WTC11 (cell line): ENCODE measurements at regions not wholly inside any gene's neighbourhood (a gene's known extent, or its start where the extent isn't known, plus 50 kb on each side); places are given as distances from the start of the nearest gene placed in this dataset.

ENCODE experiments used
- ATAC-seq: fragments of 200-7000 bp; cut with Tn5 transposase; 2 replicates; pipeline ENCODE4 v1.10.0; 2021; ENCODE audit warnings: mild to moderate bottlenecking, moderate library complexity
- CTCF ChIA-PET: fragments of 300-600 bp; sonication (Branson Sonifier 250); formaldehyde crosslinking; loops from one replicate; lab custom pipeline; 2021; ENCODE audit warnings: antibody characterized with exemption; lab: Charles Lee
- POLR2A ChIA-PET: fragments of 350-600 bp; sonication (Branson Sonifier 250); formaldehyde crosslinking; loops from one replicate; lab custom pipeline; 2021; ENCODE audit warnings: antibody characterized with exemption; lab: Charles Lee
- DNase-seq: peaks from one replicate; pipeline ENCODE4 v3.0.0; 2021; ENCODE audit warnings: low spot score
- H3K27ac Mint-ChIP-seq: 2 replicates; pipeline ENCODE4 v1.8.0; 2021; ENCODE audit warnings: mixed read lengths
- H3K27me3 Mint-ChIP-seq: 2 replicates; pipeline ENCODE4 v1.8.0; 2021; ENCODE audit warnings: low read depth, mild to moderate bottlenecking, moderate library complexity, mixed read lengths
- H3K36me3 Mint-ChIP-seq: 2 replicates; pipeline ENCODE4 v1.8.0; 2021; ENCODE audit warnings: mixed read lengths
- H3K4me1 Mint-ChIP-seq: 2 replicates; pipeline ENCODE4 v1.8.0; 2022; ENCODE audit warnings: mixed read lengths
- H3K4me3 Mint-ChIP-seq: 2 replicates; pipeline ENCODE4 v1.8.0; 2021; ENCODE audit warnings: mild to moderate bottlenecking, moderate library complexity, mixed read lengths
- H3K9me3 Mint-ChIP-seq: 2 replicates; pipeline ENCODE4 v1.8.0; 2021; ENCODE audit warnings: mixed read lengths
- ATF6 ChIP-seq: sonication (generic); formaldehyde crosslinking; IDR thresholded peaks from 2 replicates; pipeline ENCODE4 v1.8.1; 2023; ENCODE audit warnings: mild to moderate bottlenecking, missing genetic modification reagents
- CREM ChIP-seq: sonication (generic); formaldehyde crosslinking; IDR thresholded peaks from 2 replicates; pipeline ENCODE4 v1.8.1; 2022; ENCODE audit warnings: mild to moderate bottlenecking, missing genetic modification reagents, moderate library complexity
- E2F4 ChIP-seq: sonication (generic); formaldehyde crosslinking; IDR thresholded peaks from 2 replicates; pipeline ENCODE4 v1.8.1; 2022; ENCODE audit warnings: low read depth, mild to moderate bottlenecking, moderate library complexity, missing genetic modification reagents, borderline replicate concordance
- ELF4 ChIP-seq: sonication (generic); formaldehyde crosslinking; IDR thresholded peaks from 2 replicates; pipeline ENCODE4 v1.8.1; 2022; ENCODE audit warnings: low read depth, mild to moderate bottlenecking, moderate library complexity, missing genetic modification reagents
- ETV6 ChIP-seq: sonication (generic); formaldehyde crosslinking; IDR thresholded peaks from 2 replicates; pipeline ENCODE4 v1.8.1; 2022; ENCODE audit warnings: mild to moderate bottlenecking, missing genetic modification reagents
- FOXK1 ChIP-seq: sonication (generic); formaldehyde crosslinking; IDR thresholded peaks from 2 replicates; pipeline ENCODE4 v1.8.0; 2022; ENCODE audit warnings: mild to moderate bottlenecking, moderate library complexity, missing genetic modification reagents
- FOXP1 ChIP-seq: sonication (generic); formaldehyde crosslinking; IDR thresholded peaks from 2 replicates; pipeline ENCODE4 v1.8.0; 2022; ENCODE audit warnings: missing genetic modification reagents, mild to moderate bottlenecking, moderate library complexity, borderline replicate concordance
- KAT7 ChIP-seq: sonication (generic); formaldehyde crosslinking; IDR thresholded peaks from 2 replicates; pipeline ENCODE4 v1.8.1; 2023; ENCODE audit warnings: missing genetic modification reagents, mild to moderate bottlenecking, borderline replicate concordance
- MXD4 ChIP-seq: fragments of 250-450 bp; sonication (Bioruptor Pico); IDR thresholded peaks from 2 replicates; pipeline ENCODE4 v1.8.0; 2021; ENCODE audit warnings: mild to moderate bottlenecking, moderate library complexity, borderline replicate concordance
- NFATC4 ChIP-seq: fragments of 250-450 bp; sonication (Bioruptor Pico); IDR thresholded peaks from 2 replicates; pipeline ENCODE4 v1.9.0; 2021; ENCODE audit warnings: mild to moderate bottlenecking
- RORB ChIP-seq: fragments of 250-450 bp; sonication (Bioruptor Pico); IDR thresholded peaks from 2 replicates; pipeline ENCODE4 v1.9.0; 2021; ENCODE audit warnings: mild to moderate bottlenecking
- SMAD4 ChIP-seq: sonication (generic); formaldehyde crosslinking; IDR thresholded peaks from 2 replicates; pipeline ENCODE4 v1.8.0; 2022; ENCODE audit warnings: mild to moderate bottlenecking, missing genetic modification reagents
- TEAD1 ChIP-seq: sonication (generic); formaldehyde crosslinking; IDR thresholded peaks from 2 replicates; pipeline ENCODE4 v1.8.0; 2022; ENCODE audit warnings: mild to moderate bottlenecking, missing genetic modification reagents
- ZNF121 ChIP-seq: sonication (generic); formaldehyde crosslinking; IDR thresholded peaks from 2 replicates; pipeline ENCODE4 v1.8.0; 2023; ENCODE audit warnings: missing genetic modification reagents
- ZSCAN18 ChIP-seq: fragments of 250-450 bp; sonication (Bioruptor Pico); IDR thresholded peaks from 2 replicates; pipeline ENCODE4 v2.1.2; 2022; ENCODE audit warnings: mild to moderate bottlenecking, moderate library complexity
- TF ChIP-seq, protein P1 (sequence below): fragments of 200-600 bp; IDR thresholded peaks from 2 replicates; pipeline ENCODE4 v1.8.0; 2022; ENCODE audit warnings: antibody characterized with exemption
- TF ChIP-seq, protein P2 (sequence below): fragments of 250-450 bp; sonication (Bioruptor Pico); conservative IDR thresholded peaks from 2 replicates; pipeline ENCODE4 v1.9.0; 2021; ENCODE audit warnings: mild to moderate bottlenecking

DNA sequence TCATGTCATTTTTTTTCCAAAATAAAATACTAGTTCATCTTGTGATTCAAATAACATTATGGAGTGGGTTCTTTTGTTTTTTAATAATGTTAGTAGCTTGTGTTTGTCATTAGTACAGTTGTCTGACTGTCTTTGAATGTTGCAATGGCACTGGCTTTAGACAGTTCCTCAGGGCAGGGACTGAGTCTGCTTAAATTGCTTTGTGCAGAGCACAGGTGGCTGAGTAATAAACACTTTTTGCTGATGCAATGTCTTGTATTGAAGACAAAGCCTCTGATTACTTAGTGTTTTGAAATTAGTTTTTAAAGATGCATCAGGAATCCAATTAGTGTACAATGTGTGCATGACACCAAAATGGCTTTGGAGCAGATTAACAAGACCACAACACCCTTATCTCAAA, 88.7 kb upstream of the PCDH9 start:
- H3K27ac Mint-ChIP-seq: no peak overlapping the region
- H3K36me3 Mint-ChIP-seq: no peaks in the 10 kb centered on the region
- H3K4me3 Mint-ChIP-seq: no peak overlapping the region
- ATAC-seq (no peak), DNase-seq (no peak)
- TF ChIP-seq ELF4 (CRISPR knock-in tag): no peak
- ChIA-PET POLR2A (no interaction called here), CTCF (no interaction called here)
- no peaks in the 10 kb centered on the region for H3K27me3 Mint-ChIP-seq
- no peaks in the 10 kb centered on the region for H3K4me1 Mint-ChIP-seq
- H3K9me3 Mint-ChIP-seq: peaks cover 3% of the 10 kb centered on the region; the same call in 1 of the 2 replicates

DNA sequence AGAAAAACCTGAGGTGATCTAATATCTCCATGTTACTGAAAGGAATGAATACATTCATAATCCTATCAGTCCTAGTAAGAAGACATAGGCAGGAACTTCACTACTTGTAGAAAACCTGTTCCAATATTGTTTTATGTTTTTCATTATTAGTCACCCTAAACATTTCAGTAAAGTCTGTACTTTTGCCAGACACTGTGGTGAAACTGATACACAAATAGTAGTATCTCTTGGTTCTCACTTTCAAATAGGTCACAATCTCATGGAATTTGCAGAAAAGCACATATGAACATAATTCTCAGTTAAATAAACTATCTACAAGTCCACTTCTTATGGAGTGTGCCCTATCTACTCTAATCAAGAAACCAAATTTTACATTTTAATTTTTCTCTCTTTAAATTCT, 88.3 kb upstream of the PCDH9 start:
- Mint-ChIP-seq H3K4me1 (no peaks in the 10 kb centered on the region), H3K9me3 (peaks cover 3% of the 10 kb centered on the region; the same call in 1 of the 2 replicates), H3K27me3 (no peaks in the 10 kb centered on the region), H3K4me3 (no peak overlapping the region), H3K27ac (no peak overlapping the region), H3K36me3 (no peaks in the 10 kb centered on the region)
- ChIA-PET POLR2A (no interaction called here), CTCF (no interaction called here)
- no peak for TF ChIP-seq FOXP1 (CRISPR knock-in tag)
- no peak for TF ChIP-seq RORB
- no peak for ATAC-seq
- DNase-seq: no peak

GRCh38 chr13:67314405-67314804, 84.3 kb upstream of the PCDH9 start:
- ChIA-PET CTCF (no interaction called here), POLR2A (no interaction called here)
- Mint-ChIP-seq H3K27me3 (no peaks in the 10 kb centered on the region), H3K4me3 (no peak overlapping the region), H3K36me3 (no peaks in the 10 kb centered on the region), H3K27ac (no peak overlapping the region), H3K9me3 (peaks cover 3% of the 10 kb centered on the region; the same call in 1 of the 2 replicates), H3K4me1 (no peaks in the 10 kb centered on the region)
- no peak for TF ChIP-seq ETV6 (CRISPR knock-in tag)
- TF ChIP-seq, protein P1, sequence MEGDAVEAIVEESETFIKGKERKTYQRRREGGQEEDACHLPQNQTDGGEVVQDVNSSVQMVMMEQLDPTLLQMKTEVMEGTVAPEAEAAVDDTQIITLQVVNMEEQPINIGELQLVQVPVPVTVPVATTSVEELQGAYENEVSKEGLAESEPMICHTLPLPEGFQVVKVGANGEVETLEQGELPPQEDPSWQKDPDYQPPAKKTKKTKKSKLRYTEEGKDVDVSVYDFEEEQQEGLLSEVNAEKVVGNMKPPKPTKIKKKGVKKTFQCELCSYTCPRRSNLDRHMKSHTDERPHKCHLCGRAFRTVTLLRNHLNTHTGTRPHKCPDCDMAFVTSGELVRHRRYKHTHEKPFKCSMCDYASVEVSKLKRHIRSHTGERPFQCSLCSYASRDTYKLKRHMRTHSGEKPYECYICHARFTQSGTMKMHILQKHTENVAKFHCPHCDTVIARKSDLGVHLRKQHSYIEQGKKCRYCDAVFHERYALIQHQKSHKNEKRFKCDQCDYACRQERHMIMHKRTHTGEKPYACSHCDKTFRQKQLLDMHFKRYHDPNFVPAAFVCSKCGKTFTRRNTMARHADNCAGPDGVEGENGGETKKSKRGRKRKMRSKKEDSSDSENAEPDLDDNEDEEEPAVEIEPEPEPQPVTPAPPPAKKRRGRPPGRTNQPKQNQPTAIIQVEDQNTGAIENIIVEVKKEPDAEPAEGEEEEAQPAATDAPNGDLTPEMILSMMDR: no peak
- TF ChIP-seq SMAD4 (CRISPR knock-in tag): no peak
- TF ChIP-seq ATF6 (CRISPR knock-in tag): no peak
- ATAC-seq (no peak), DNase-seq (no peak)

DNA sequence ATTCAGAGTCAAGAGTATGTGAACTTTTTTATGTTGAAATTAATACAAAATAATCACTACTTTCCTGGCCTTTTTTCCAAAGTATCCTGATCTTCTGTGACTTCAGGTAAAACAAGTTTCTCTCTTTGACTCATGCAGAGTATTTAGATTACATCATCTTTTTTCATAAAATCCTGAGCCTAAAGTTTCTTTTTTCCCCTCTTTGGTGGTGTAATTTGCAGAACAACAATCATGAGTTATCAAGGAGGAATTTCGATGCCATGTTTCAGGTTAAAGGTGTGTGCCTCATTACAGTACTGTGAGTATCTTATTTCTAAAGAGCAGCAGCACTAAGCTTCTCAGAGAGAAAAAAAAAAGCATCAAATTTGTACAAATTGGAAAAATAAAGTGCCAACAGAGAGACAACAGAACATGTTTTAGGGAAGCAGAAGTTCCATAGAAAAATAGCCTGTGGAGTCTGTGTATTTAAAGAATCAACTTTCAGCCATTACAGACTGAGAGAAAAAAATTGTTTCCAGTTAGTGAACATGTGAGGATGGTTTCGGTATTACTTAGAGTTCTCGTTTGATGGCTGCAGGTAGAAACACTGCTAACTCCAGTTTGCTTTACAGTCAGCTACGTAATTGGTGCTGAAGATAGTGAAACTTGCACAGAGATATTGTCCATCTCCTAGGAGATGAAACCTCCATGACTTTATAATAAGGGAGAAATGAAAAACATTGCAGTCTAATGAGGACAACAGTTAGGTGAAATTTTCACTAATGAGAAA, 78.1 kb upstream of the PCDH9 start:
- Mint-ChIP-seq H3K4me3 (no peak overlapping the region), H3K36me3 (no peaks in the 10 kb centered on the region), H3K27me3 (no peaks in the 10 kb centered on the region), H3K9me3 (no peaks in the 10 kb centered on the region), H3K4me1 (no peaks in the 10 kb centered on the region), H3K27ac (no peak overlapping the region)
- ChIA-PET POLR2A (interaction anchor here (0.6 kb wide), 1 partner anchor 76 kb away, joined by 3 read pairs; no protein-coding TSS in a partner anchor), CTCF (no interaction called here)
- ATAC-seq: no peak
- TF ChIP-seq SMAD4 (CRISPR knock-in tag) (no peak), ZNF121 (CRISPR knock-in tag) (no peak)
- no peak for DNase-seq

GRCh38 chr13:67306742-67307141, 76.6 kb upstream of the PCDH9 start:
- no peak for ATAC-seq
- no peak overlapping the region for H3K4me3 Mint-ChIP-seq
- TF ChIP-seq MXD4 (no peak), E2F4 (no peak), FOXK1 (CRISPR knock-in tag) (no peak), TEAD1 (no peak), NFATC4 (no peak), CREM (CRISPR knock-in tag) (no peak), SMAD4 (CRISPR knock-in tag) (no peak), KAT7 (CRISPR knock-in tag) (no peak), ZSCAN18 (CRISPR knock-in tag) (no peak)
- TF ChIP-seq, protein P2, sequence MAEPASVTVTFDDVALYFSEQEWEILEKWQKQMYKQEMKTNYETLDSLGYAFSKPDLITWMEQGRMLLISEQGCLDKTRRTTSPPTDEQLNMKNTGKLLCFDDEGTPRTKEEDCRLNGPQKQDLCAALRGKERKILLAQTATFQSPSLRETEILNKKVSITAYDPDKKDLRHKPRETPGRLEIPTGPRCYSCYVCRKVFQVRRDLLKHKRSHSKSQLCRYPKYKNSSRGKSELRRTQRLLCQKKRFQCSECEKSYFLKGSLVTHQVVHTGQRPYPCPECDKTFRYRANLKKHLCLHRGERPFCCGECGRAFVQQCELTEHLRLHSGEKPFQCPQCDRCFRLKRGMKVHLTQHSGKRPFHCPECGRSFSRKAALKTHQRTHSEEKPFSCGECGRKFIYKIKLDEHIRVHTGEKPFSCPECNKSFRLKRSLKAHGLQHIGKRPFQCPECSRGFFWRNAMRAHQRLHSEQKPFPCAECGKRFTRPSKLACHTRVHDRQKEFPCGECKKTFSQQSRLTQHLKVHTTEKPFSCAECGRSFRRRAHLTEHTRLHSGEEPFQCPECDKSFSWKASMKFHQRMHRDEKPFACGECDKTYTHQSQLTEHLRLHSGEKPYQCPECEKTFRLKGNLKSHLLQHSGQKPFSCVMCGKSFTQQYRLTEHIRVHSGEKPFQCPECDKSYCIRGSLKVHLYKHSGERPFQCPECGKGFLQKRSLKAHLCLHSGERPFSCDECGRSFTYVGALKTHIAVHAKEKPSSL (CRISPR knock-in tag): no peak
- TF ChIP-seq, all 79 proteins: peak for 0
- H3K4me1 Mint-ChIP-seq: no peaks in the 10 kb centered on the region
- ChIA-PET CTCF (no interaction called here), POLR2A (no interaction called here)
- H3K36me3 Mint-ChIP-seq: no peaks in the 10 kb centered on the region
- no peaks in the 10 kb centered on the region for H3K9me3 Mint-ChIP-seq
- no peak overlapping the region for H3K27ac Mint-ChIP-seq
- DNase-seq: no peak
- no peaks in the 10 kb centered on the region for H3K27me3 Mint-ChIP-seq
